Gastrocnemius medialis (tissue), 4 donors: ENCODE measurements at regions not wholly inside any gene's neighbourhood (a gene's known extent, or its start where the extent isn't known, plus 50 kb on each side); places are given as distances from the start of the nearest gene placed in this dataset.

Experiments used
- ATAC-seq, 2 donors: fragments of 150-250 bp; one replicate each; pipeline ENCODE4 v1.9.1; 2016
- DNase-seq, 2 donors: peaks; one replicate each; pipeline ENCODE4 v3.0.0-alpha.2; 2019
- H3K27ac ChIP-seq, 4 donors: fragments of 200-600 bp; sonication (generic); 1 replicate in 1 of 4; 2 replicates in 3 of 4; pipeline ENCODE4 v1.5.1; 2016 to 2018; ENCODE audit warnings: mild to moderate bottlenecking in 2 of 4, moderate library complexity in 1 of 4
- H3K27me3 ChIP-seq, 3 donors: fragments of 200-600 bp; sonication (generic) in 2 of 3; 1 replicate in 1 of 3; 2 replicates in 2 of 3; pipeline versions ENCODE4 v1.5.1 to v1.6.0; 2016 to 2019; ENCODE audit warnings: mild to moderate bottlenecking in 1 of 3, moderate library complexity in 1 of 3
- H3K36me3 ChIP-seq, 2 donors: fragments of 200-600 bp; sonication (generic) in 1 of 2; one replicate each; pipeline ENCODE4 v1.5.1; 2017 to 2018
- H3K4me1 ChIP-seq, 2 donors: fragments of 200-600 bp; sonication (generic) in 1 of 2; one replicate each; pipeline ENCODE4 v1.5.1; 2016 to 2017; ENCODE audit warnings: mild to moderate bottlenecking in 2 of 2
- H3K4me3 ChIP-seq, 4 donors: fragments of 200-600 bp; sonication (generic) in 3 of 4; 1 replicate in 1 of 4; 2 replicates in 3 of 4; pipeline ENCODE4 v1.5.1; 2016 to 2019; ENCODE audit warnings: mild to moderate bottlenecking in 2 of 4
- H3K9me3 ChIP-seq, 3 donors: fragments of 200-600 bp; sonication (generic) in 2 of 3; 1 replicate in 1 of 3; 2 replicates in 2 of 3; pipeline ENCODE4 v1.5.1; 2016 to 2019
- POLR2A ChIP-seq, 2 donors: fragments of 450-650 bp; IDR thresholded peaks; one replicate each; pipeline ENCODE4 v1.6.1; 2017; ENCODE audit warnings: antibody characterized with exemption in 2 of 2, mild to moderate bottlenecking in 2 of 2, moderate library complexity in 2 of 2
- in situ Hi-C, 4 donors: fragments of 200-750 bp; cut with MboI; loops; one replicate each; pipeline versions ENCODE4 v1.15.0 to v1.8.0; 2017; ENCODE audit warnings: low sequenced_read_pairs in 4 of 4
- intact Hi-C: fragments of 100-400 bp; cut with DNase I; formaldehyde crosslinking; loops from one replicate; pipeline ENCODE4 v1.15.1; 2023; ENCODE audit warnings: low total_unique reads
- TF ChIP-seq, protein P1 (sequence below), 5 experiments: fragments of 450-650 bp in 3 of 5; fragments of 200-600 bp in 2 of 5; sonication (generic) in 2 of 5; IDR thresholded peaks in 4 of 5; conservative IDR thresholded peaks in 1 of 5; 1 replicate in 4 of 5; 2 replicates in 1 of 5; pipeline ENCODE4 v1.5.1; 2016 to 2019; ENCODE audit warnings: antibody characterized with exemption in 5 of 5, mild to moderate bottlenecking in 3 of 5, moderate library complexity in 3 of 5

- intact Hi-C loops = no loop called here
- H3K27ac ChIP-seq = no peak overlapping the region
- no peak overlapping the region for H3K4me3 ChIP-seq
- no peaks in the 10 kb centered on the region for H3K36me3 ChIP-seq
- no peak for DNase-seq
- no peak for ATAC-seq
- TF ChIP-seq, protein P1, sequence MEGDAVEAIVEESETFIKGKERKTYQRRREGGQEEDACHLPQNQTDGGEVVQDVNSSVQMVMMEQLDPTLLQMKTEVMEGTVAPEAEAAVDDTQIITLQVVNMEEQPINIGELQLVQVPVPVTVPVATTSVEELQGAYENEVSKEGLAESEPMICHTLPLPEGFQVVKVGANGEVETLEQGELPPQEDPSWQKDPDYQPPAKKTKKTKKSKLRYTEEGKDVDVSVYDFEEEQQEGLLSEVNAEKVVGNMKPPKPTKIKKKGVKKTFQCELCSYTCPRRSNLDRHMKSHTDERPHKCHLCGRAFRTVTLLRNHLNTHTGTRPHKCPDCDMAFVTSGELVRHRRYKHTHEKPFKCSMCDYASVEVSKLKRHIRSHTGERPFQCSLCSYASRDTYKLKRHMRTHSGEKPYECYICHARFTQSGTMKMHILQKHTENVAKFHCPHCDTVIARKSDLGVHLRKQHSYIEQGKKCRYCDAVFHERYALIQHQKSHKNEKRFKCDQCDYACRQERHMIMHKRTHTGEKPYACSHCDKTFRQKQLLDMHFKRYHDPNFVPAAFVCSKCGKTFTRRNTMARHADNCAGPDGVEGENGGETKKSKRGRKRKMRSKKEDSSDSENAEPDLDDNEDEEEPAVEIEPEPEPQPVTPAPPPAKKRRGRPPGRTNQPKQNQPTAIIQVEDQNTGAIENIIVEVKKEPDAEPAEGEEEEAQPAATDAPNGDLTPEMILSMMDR (IDR thresholded peaks at IDR 0.05 in 4 of 5, conservative IDR thresholded peaks at IDR 0.05 in 1 of 5) = no peak
- TF ChIP-seq POLR2A (IDR thresholded peaks at IDR 0.05) = no peak
- in situ Hi-C loops = no loop called here
- H3K27me3 ChIP-seq = no peaks in the 10 kb centered on the region
- no peaks in the 10 kb centered on the region for H3K9me3 ChIP-seq
- no peaks in the 10 kb centered on the region for H3K4me1 ChIP-seq
These were observed 1311.7 kb upstream of the CDH2 start for GRCh38 chr18:29488617-29489016.

DNA sequence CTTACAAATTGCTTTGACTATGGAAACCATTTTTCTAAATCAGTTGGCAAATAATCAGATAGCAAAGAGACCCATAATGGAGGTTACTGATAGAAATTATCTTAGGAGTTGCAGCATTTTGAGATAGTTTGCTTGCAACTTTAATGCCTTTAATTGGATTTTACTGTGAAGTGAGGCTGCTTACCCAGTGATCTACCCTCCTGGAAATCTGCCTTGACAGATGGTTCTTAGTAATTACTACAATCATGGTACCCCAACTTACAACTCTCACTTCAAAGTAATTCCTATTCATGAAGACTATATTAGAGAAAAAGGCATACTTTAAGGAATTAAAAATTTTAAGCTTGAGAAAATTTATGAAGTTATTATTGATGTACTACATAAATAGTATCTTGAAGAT, 1288.6 kb upstream of the CDH2 start:
- no peaks in the 10 kb centered on the region for H3K36me3 ChIP-seq
- ATAC-seq (no peak), DNase-seq (no peak)
- intact Hi-C loops = no loop called here
- TF ChIP-seq POLR2A (IDR thresholded peaks at IDR 0.05) = no peak
- TF ChIP-seq, protein P1 (IDR thresholded peaks at IDR 0.05 in 4 of 5, conservative IDR thresholded peaks at IDR 0.05 in 1 of 5) = no peak
- H3K27me3 ChIP-seq = no peaks in the 10 kb centered on the region
- H3K4me3 ChIP-seq = no peak overlapping the region
- H3K4me1 ChIP-seq = no peaks in the 10 kb centered on the region
- in situ Hi-C loops = no loop called here
- no peak overlapping the region for H3K27ac ChIP-seq
- H3K9me3 ChIP-seq = no peaks in the 10 kb centered on the region

DNA sequence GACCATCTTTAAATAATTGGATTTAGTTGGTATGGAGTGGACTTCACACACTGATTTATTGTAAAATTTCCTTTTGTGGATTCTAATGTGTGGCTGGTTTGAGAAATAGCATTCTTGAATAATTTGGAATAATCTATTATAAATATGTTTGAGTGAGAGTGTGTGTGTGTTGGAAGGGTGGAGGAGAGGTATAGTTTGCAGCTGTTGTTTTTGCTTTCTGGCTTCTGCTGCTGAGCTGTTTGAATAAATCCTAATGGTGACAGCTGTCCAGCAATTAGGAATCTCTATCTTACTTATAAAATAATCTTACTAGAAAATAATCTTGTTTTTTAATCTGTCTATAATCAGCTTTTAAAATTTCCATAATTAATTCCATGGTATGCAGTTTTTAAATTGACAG, 1283.0 kb upstream of the CDH2 start:
- Histone ChIP-seq H3K36me3 (no peaks in the 10 kb centered on the region), H3K27ac (no peak overlapping the region), H3K27me3 (no peaks in the 10 kb centered on the region), H3K4me3 (no peak overlapping the region), H3K4me1 (no peaks in the 10 kb centered on the region), H3K9me3 (no peaks in the 10 kb centered on the region)
- intact Hi-C loops = no loop called here
- in situ Hi-C loops = no loop called here
- DNase-seq (no peak), ATAC-seq (no peak)
- no peak for TF ChIP-seq POLR2A (IDR thresholded peaks at IDR 0.05)
- TF ChIP-seq, protein P1 (IDR thresholded peaks at IDR 0.05 in 4 of 5, conservative IDR thresholded peaks at IDR 0.05 in 1 of 5) = no peak

DNA sequence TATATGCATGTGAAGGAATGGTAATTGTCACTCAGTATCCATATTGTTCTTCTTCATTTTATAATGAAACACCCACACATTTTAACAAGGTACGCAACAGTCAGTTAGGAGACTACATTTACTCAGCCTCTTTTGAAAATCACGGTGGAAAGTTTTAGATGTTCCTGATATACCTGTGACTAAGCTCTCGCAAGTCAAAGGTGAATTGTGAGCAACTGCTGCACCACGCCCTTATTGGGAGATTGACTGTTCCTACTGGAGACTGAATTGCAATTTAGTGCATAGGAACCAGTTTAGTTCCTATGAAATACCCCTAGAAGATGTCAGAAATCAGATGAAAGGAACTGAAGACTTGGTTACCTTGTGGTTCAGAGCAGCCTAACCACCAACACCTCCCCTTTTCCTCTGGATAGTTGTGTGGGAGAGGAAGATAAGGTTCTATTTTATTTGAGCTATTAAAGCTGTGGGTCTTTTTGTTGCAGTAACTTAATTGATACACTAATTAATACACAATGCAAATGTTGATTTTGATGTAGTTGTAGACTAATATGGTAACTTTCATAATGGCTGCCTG, 1280.5 kb upstream of the CDH2 start:
- Histone ChIP-seq H3K9me3 (no peaks in the 10 kb centered on the region), H3K27ac (no peak overlapping the region), H3K36me3 (no peaks in the 10 kb centered on the region), H3K4me3 (no peak overlapping the region), H3K4me1 (no peaks in the 10 kb centered on the region), H3K27me3 (no peaks in the 10 kb centered on the region)
- no peak for DNase-seq
- intact Hi-C loops (no loop called here), in situ Hi-C loops (no loop called here)
- TF ChIP-seq POLR2A (IDR thresholded peaks at IDR 0.05) = no peak
- TF ChIP-seq, protein P1 (IDR thresholded peaks at IDR 0.05 in 4 of 5, conservative IDR thresholded peaks at IDR 0.05 in 1 of 5) = no peak
- no peak for ATAC-seq

DNA sequence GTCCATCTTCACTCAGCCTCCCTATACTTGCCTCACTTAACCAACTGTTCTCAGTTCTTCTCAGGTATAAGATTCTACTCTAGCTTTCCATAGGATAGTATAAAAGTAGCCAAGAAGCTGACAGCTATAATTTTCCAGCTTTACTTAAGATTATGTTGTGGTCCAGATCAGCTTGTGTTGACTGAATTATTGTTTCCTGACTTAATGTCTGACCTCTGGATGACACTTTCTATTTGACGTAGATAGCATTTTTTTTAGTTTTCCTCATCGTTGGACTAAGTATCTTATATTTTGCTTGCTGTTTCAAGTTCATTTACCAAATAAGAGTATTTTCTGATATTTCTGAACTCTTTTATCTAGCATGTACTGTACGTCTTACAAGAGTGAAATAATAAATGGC, 1272.5 kb upstream of the CDH2 start:
- Histone ChIP-seq H3K4me1 (no peaks in the 10 kb centered on the region), H3K9me3 (no peaks in the 10 kb centered on the region), H3K36me3 (no peaks in the 10 kb centered on the region), H3K27me3 (no peaks in the 10 kb centered on the region), H3K27ac (no peak overlapping the region), H3K4me3 (no peak overlapping the region)
- ATAC-seq = no peak
- in situ Hi-C loops = no loop called here
- intact Hi-C loops = no loop called here
- no peak for DNase-seq
- no peak for TF ChIP-seq POLR2A (IDR thresholded peaks at IDR 0.05)
- TF ChIP-seq, protein P1 (IDR thresholded peaks at IDR 0.05 in 4 of 5, conservative IDR thresholded peaks at IDR 0.05 in 1 of 5) = no peak
